ENCODE measurements at regions not wholly inside any gene's neighbourhood (a gene's known extent, or its start where the extent isn't known, plus 50 kb on each side); places are given as distances from the start of the nearest gene placed in this dataset.
"Not testable (repeated sequence)": the region's sequence is repeated elsewhere in the genome, so short reads cannot be mapped to it uniquely, and the experiment has no call there.

- intact Hi-C loops (cut with DNase I; ENCODE audit: low total_unique reads) = no loop called here
- DNase-seq (ENCODE audit: low spot score in 2 of 2) = no peak
- TF ChIP-seq CTCF (IDR thresholded peaks at IDR 0.05) (no peak), POLR2AphosphoS5 (IDR thresholded peaks at IDR 0.05) (no peak), POLR2A (IDR thresholded peaks at IDR 0.05) (no peak)
- peaks cover 0 to 33% of the 10 kb centered on the region in 2 donors for H3K27me3 ChIP-seq
- H3K36me3 ChIP-seq = no peaks in the 10 kb centered on the region
- no peak overlapping the region for H3K4me3 ChIP-seq
- no peak overlapping the region for H3K27ac ChIP-seq
- no peaks in the 10 kb centered on the region for H3K4me1 ChIP-seq
- no peaks in the 10 kb centered on the region for H3K9me3 ChIP-seq
Measured at GRCh38 chrX:138254001-138254400, 457.5 kb downstream of the FGF13 start.

GRCh38 chrX:138255373-138255772 lies 456.1 kb downstream of the FGF13 start:
- intact Hi-C loops (cut with DNase I; ENCODE audit: low total_unique reads) = no loop called here
- peaks cover 0 to 42% of the 10 kb centered on the region in 2 donors for H3K27me3 ChIP-seq
- no peak overlapping the region for H3K27ac ChIP-seq
- TF ChIP-seq CTCF (IDR thresholded peaks at IDR 0.05) (no peak), POLR2A (IDR thresholded peaks at IDR 0.05) (no peak), POLR2AphosphoS5 (IDR thresholded peaks at IDR 0.05) (no peak)
- H3K4me3 ChIP-seq = no peak overlapping the region
- H3K9me3 ChIP-seq = no peaks in the 10 kb centered on the region
- H3K4me1 ChIP-seq = no peaks in the 10 kb centered on the region
- H3K36me3 ChIP-seq = no peaks in the 10 kb centered on the region
- no peak for DNase-seq (ENCODE audit: low spot score in 2 of 2)

- intact Hi-C loops (cut with DNase I; ENCODE audit: low total_unique reads); H3K36me3 ChIP-seq; H3K4me3 ChIP-seq; H3K27me3 ChIP-seq; H3K4me1 ChIP-seq; H3K9me3 ChIP-seq; H3K27ac ChIP-seq; DNase-seq (ENCODE audit: low spot score in 2 of 2): not testable (repeated sequence)
Measured at GRCh38 chrX:138264095-138264494, 447.4 kb downstream of the FGF13 start.

- Histone ChIP-seq H3K4me3 (no peak overlapping the region), H3K27me3 (peaks cover 0 to 20% of the 10 kb centered on the region in 2 donors), H3K4me1 (no peaks in the 10 kb centered on the region), H3K9me3 (no peaks in the 10 kb centered on the region), H3K27ac (no peak overlapping the region), H3K36me3 (no peaks in the 10 kb centered on the region)
- no peak for TF ChIP-seq POLR2AphosphoS5 (IDR thresholded peaks at IDR 0.05)
- no peak for TF ChIP-seq POLR2A (IDR thresholded peaks at IDR 0.05)
- TF ChIP-seq CTCF (IDR thresholded peaks at IDR 0.05) = no peak
- DNase-seq (ENCODE audit: low spot score in 2 of 2) = no peak
- intact Hi-C loops (cut with DNase I; ENCODE audit: low total_unique reads) = no loop called here
Measured at GRCh38 chrX:138270931-138271330, 440.6 kb downstream of the FGF13 start.

- intact Hi-C loops (cut with DNase I; ENCODE audit: low total_unique reads); H3K27ac ChIP-seq; H3K9me3 ChIP-seq; H3K4me1 ChIP-seq; H3K4me3 ChIP-seq; DNase-seq (ENCODE audit: low spot score in 2 of 2); H3K36me3 ChIP-seq: not testable (repeated sequence)
- H3K27me3 ChIP-seq = peaks cover 0 to 22% of the 10 kb centered on the region in 2 donors
Measured at GRCh38 chrX:138282598-138283150, 428.8 kb downstream of the FGF13 start.

GRCh38 chrX:138287205-138287877 lies 424.2 kb downstream of the FGF13 start:
- intact Hi-C loops (cut with DNase I; ENCODE audit: low total_unique reads) = no loop called here

More at GRCh38 chrX:138287205-138287877, 424.2 kb downstream of the FGF13 start:
- Histone ChIP-seq H3K27ac (no peak overlapping the region), H3K27me3 (peaks cover 0 to 26% of the 10 kb centered on the region in 2 donors), H3K36me3 (no peaks in the 10 kb centered on the region), H3K4me3 (no peak overlapping the region), H3K9me3 (no peaks in the 10 kb centered on the region), H3K4me1 (no peaks in the 10 kb centered on the region)
- TF ChIP-seq POLR2AphosphoS5 (IDR thresholded peaks at IDR 0.05) (no peak), POLR2A (IDR thresholded peaks at IDR 0.05) (no peak), CTCF (IDR thresholded peaks at IDR 0.05) (no peak)
- DNase-seq (ENCODE audit: low spot score in 2 of 2) = no peak

All from breast epithelium (tissue), 4 donors.